HG03439 (cell line): ENCODE measurements at regions not wholly inside any gene's neighbourhood (a gene's known extent, or its start where the extent isn't known, plus 50 kb on each side); places are given as distances from the start of the nearest gene placed in this dataset.

ENCODE experiments used
- ATAC-seq: cut with Tn5 transposase; IDR thresholded peaks from one replicate; pipeline ENCODE4 v1.9.1; 2021; ENCODE audit warnings: mild to moderate bottlenecking, moderate library complexity; ENCODE audit not compliant: unreplicated experiment

- no peak for ATAC-seq
Measured at GRCh38 chr3:162278834-162279233, 782.2 kb downstream of the OTOL1 start.

- ATAC-seq, result no peak
Measured at GRCh38 chr3:162285259-162285658, 788.7 kb downstream of the OTOL1 start.

- ATAC-seq, result no peak
Measured at GRCh38 chr3:162287600-162287999, 791.0 kb downstream of the OTOL1 start.

GRCh38 chr3:162292409-162292808 is 795.8 kb downstream of the OTOL1 start:
- ATAC-seq, result no peak

- ATAC-seq, result no peak
Measured at GRCh38 chr3:162295323-162295983, 798.8 kb downstream of the OTOL1 start.

- ATAC-seq, result no peak
Measured at GRCh38 chr3:162302983-162303624, 806.5 kb downstream of the OTOL1 start.

- ATAC-seq, result no peak
Measured at GRCh38 chr3:162317046-162317445, 820.4 kb downstream of the OTOL1 start.

- no peak for ATAC-seq
Measured at GRCh38 chr3:162328649-162329048, 832.0 kb downstream of the OTOL1 start.

- no peak for ATAC-seq
Measured at GRCh38 chr3:162329514-162329913, 832.9 kb downstream of the OTOL1 start.

- ATAC-seq, result no peak
Measured at GRCh38 chr3:162332344-162332743, 835.7 kb downstream of the OTOL1 start.

GRCh38 chr3:162334537-162334936 is 837.9 kb downstream of the OTOL1 start:
- ATAC-seq, result no peak

GRCh38 chr3:162337630-162338029 is 841.0 kb downstream of the OTOL1 start:
- no peak for ATAC-seq

- no peak for ATAC-seq
Measured at GRCh38 chr3:162338514-162338913, 841.9 kb downstream of the OTOL1 start.

GRCh38 chr3:162348912-162349311 is 852.3 kb downstream of the OTOL1 start:
- no peak for ATAC-seq

- no peak for ATAC-seq
Measured at GRCh38 chr3:162353414-162353813, 856.8 kb downstream of the OTOL1 start.

GRCh38 chr3:162354356-162354755 is 857.7 kb downstream of the OTOL1 start:
- no peak for ATAC-seq

GRCh38 chr3:162365066-162365719 is 868.6 kb downstream of the OTOL1 start:
- ATAC-seq, result no peak

GRCh38 chr3:162366166-162366766 is 869.7 kb downstream of the OTOL1 start:
- ATAC-seq, result no peak

GRCh38 chr3:162367429-162368260 is 871.0 kb downstream of the OTOL1 start:
- ATAC-seq, result no peak

- ATAC-seq, result no peak
Measured at GRCh38 chr3:162368417-162368816, 871.8 kb downstream of the OTOL1 start.

GRCh38 chr3:162369306-162369705 is 872.7 kb downstream of the OTOL1 start:
- no peak for ATAC-seq
